ENCODE measurements at regions not wholly inside any gene's neighbourhood (a gene's known extent, or its start where the extent isn't known, plus 50 kb on each side); places are given as distances from the start of the nearest gene placed in this dataset.
"Not testable (repeated sequence)": the region's sequence is repeated elsewhere in the genome, so short reads cannot be mapped to it uniquely, and the experiment has no call there.

DNA sequence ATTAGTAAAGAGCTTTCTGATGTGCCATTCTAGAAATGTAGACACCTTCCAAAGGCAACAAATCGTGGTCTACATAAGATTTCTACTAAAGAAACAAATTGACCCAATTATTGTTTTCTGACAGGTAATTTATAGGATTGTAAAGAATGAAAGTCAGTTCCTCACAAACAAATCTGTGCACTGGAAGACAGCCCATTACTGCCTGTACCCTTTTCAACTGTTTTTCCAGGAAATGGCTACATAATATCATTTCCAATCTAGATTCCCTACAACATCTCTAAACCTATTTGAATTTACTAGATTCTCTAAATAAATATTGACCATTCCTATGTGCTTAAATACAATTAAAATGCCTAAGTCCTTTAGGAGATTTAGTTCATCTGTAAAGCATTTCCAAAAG, 939.1 kb downstream of the FSCB start:
- Histone ChIP-seq H3K9me3 (no peaks in the 10 kb centered on the region), H3K4me3 (no peak overlapping the region), H3K36me3 (no peaks in the 10 kb centered on the region), H3K4me1 (no peaks in the 10 kb centered on the region), H3K27ac (no peak overlapping the region), H3K27me3 (no peaks in the 10 kb centered on the region)
- FAIRE-seq: no peak
- intact Hi-C loops (cut with DNase I): no loop called here
- TF ChIP-seq, protein P1, sequence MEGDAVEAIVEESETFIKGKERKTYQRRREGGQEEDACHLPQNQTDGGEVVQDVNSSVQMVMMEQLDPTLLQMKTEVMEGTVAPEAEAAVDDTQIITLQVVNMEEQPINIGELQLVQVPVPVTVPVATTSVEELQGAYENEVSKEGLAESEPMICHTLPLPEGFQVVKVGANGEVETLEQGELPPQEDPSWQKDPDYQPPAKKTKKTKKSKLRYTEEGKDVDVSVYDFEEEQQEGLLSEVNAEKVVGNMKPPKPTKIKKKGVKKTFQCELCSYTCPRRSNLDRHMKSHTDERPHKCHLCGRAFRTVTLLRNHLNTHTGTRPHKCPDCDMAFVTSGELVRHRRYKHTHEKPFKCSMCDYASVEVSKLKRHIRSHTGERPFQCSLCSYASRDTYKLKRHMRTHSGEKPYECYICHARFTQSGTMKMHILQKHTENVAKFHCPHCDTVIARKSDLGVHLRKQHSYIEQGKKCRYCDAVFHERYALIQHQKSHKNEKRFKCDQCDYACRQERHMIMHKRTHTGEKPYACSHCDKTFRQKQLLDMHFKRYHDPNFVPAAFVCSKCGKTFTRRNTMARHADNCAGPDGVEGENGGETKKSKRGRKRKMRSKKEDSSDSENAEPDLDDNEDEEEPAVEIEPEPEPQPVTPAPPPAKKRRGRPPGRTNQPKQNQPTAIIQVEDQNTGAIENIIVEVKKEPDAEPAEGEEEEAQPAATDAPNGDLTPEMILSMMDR (IDR thresholded peaks at IDR 0.05): no peak
- no peak for DNase-seq
- ATAC-seq: no peak
- WGBS, 2 donors: 38 to 56% methylated on average over 1 of the region's 1 CpG

DNA sequence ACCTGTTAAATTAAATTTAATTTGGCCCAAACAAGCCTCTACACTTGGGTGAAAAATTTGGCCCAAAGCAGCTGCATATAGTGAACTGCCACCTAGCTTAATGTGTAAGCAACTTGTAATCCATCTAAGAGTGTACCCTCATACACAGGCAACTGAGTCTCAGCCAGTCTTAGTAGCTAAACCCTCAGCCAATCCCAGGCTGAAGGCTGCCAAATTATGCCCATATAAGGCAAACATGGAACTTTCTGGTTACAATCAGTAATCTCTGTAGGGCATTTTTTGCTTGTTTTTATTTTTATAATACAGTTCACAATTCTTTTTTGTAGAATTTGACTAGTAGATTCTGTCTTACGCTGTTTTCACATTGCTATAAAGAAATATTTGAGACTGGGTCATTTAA, 958.7 kb downstream of the FSCB start:
- H3K4me1 ChIP-seq: no peaks in the 10 kb centered on the region
- ATAC-seq: no peak
- no peak for FAIRE-seq
- H3K27ac ChIP-seq: no peak overlapping the region
- intact Hi-C loops (cut with DNase I): no loop called here
- H3K4me3 ChIP-seq: no peak overlapping the region
- WGBS, 2 donors: 92 to 98% methylated on average over 1 of the region's 1 CpG
- no peaks in the 10 kb centered on the region for H3K27me3 ChIP-seq
- no peaks in the 10 kb centered on the region for H3K36me3 ChIP-seq
- TF ChIP-seq, protein P1 (IDR thresholded peaks at IDR 0.05): no peak
- no peaks in the 10 kb centered on the region for H3K9me3 ChIP-seq
- no peak for DNase-seq

- H3K9me3 ChIP-seq; intact Hi-C loops (cut with DNase I); DNase-seq; H3K4me3 ChIP-seq; ATAC-seq; H3K4me1 ChIP-seq; H3K36me3 ChIP-seq; FAIRE-seq; H3K27ac ChIP-seq; H3K27me3 ChIP-seq: not testable (repeated sequence)
- WGBS, 2 donors: 55 to 56% methylated on average over 2 of the region's 2 CpGs
Observed at GRCh38 chr14:43547596-43547995, 959.5 kb downstream of the FSCB start.

DNA sequence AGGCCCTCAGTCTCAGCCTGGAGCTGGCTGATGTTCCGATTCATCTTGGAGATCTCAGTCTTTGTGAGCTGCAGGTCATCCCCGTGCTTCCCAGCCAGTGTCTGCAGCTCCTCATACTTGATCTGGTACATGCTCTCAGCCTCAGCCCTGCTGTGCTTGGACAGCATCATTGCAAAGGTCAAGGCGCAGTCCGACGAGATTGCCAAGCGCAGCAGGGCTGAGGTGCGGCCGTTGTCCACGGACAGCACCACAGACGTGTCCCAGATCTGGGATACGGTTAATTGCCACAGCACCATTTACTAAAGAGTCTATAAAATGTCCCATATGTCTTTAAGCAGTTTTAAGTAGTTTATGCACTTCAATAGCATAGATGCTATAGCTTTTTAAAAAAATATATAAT, 965.7 kb downstream of the FSCB start:
- FAIRE-seq (no peak), DNase-seq (no peak), ATAC-seq (no peak)
- H3K27me3 ChIP-seq: no peaks in the 10 kb centered on the region
- H3K4me3 ChIP-seq: no peak overlapping the region
- no peak overlapping the region for H3K27ac ChIP-seq
- intact Hi-C loops (cut with DNase I): no loop called here
- 79 to 81% methylated on average over 11 of the region's 11 CpGs for WGBS, 2 donors
- no peaks in the 10 kb centered on the region for H3K36me3 ChIP-seq
- no peaks in the 10 kb centered on the region for H3K4me1 ChIP-seq
- H3K9me3 ChIP-seq: no peaks in the 10 kb centered on the region
- TF ChIP-seq, protein P1 (IDR thresholded peaks at IDR 0.05): no peak

GRCh38 chr14:43540948-43541347, 966.1 kb downstream of the FSCB start:
- no peaks in the 10 kb centered on the region for H3K36me3 ChIP-seq
- TF ChIP-seq, protein P1 (IDR thresholded peaks at IDR 0.05): no peak
- WGBS, 2 donors: 80 to 81% methylated on average over 13 of the region's 13 CpGs
- H3K4me1 ChIP-seq: no peaks in the 10 kb centered on the region
- DNase-seq (peak in 1 of 6 donors; percentile 51), FAIRE-seq (no peak), ATAC-seq (no peak)
- no peak overlapping the region for H3K4me3 ChIP-seq
- H3K9me3 ChIP-seq: no peaks in the 10 kb centered on the region
- intact Hi-C loops (cut with DNase I): no loop called here
- H3K27me3 ChIP-seq: no peaks in the 10 kb centered on the region
- H3K27ac ChIP-seq: no peak overlapping the region

DNA sequence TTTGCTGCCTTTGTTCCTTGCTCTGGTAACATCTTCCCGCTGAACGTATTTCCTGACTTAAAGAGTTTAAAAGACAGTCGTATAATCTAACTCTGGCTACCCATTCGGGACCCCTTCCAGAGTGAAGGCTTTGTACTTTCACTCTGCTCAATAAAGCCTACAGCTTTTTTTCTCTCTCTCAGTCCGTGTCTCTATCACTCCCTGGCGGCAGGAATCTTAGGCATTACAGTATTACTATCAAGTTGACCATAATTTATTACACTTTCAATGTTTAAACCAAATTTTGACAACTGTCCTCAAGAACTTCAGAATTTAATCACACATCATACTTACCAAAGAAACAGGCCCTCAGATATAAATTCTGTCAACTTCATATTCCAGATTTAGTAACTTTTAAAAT, 967.9 kb downstream of the FSCB start:
- FAIRE-seq (no peak), DNase-seq (peak in 2 of 6 donors; percentile 30 to 37), ATAC-seq (peak; percentile 74 to 89 (median 86))
- Histone ChIP-seq H3K4me3 (peak overlapping the region in 1 of 4 donors; percentile 29), H3K36me3 (no peaks in the 10 kb centered on the region), H3K4me1 (no peaks in the 10 kb centered on the region), H3K27me3 (no peaks in the 10 kb centered on the region), H3K27ac (peak overlapping the region in 1 of 4 donors; percentile 3), H3K9me3 (no peaks in the 10 kb centered on the region)
- intact Hi-C loops (cut with DNase I): no loop called here
- WGBS, 2 donors: 6 to 11% methylated on average over 6 of the region's 6 CpGs
- TF ChIP-seq, protein P1 (IDR thresholded peaks at IDR 0.05): peak in 3 of 4 donors; percentile 33 to 42 (median 42)

Data from pancreas (tissue), 10 donors.